GM21528 (cell line): ENCODE measurements at regions not wholly inside any gene's neighbourhood (a gene's known extent, or its start where the extent isn't known, plus 50 kb on each side); places are given as distances from the start of the nearest gene placed in this dataset.

ENCODE experiments used
- ATAC-seq: cut with Tn5 transposase; IDR thresholded peaks from one replicate; pipeline ENCODE4 v1.9.1; 2021; ENCODE audit warnings: mild to moderate bottlenecking, moderate library complexity; ENCODE audit not compliant: unreplicated experiment, low FRiP score

DNA sequence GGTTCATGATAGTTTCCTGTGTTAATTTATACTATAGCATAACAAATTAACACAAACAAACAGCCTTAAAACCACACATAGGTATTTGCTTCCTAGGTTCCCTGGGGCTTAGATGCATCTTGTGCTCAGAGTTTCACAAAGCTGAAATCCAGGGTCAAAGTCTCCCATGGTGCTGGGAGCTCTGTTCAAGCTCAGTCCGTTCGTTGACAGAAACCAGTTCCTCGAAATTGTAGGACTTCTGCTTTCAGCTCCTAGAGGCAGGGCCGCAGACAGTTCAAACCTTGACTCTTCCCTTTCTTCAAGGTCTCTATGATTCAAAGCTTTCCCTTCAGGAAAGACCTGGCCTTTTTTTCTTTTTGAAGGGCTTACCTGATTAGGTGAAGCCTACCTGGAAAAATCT lies 90.5 kb downstream of the VSTM2A start:
- ATAC-seq = no peak

DNA sequence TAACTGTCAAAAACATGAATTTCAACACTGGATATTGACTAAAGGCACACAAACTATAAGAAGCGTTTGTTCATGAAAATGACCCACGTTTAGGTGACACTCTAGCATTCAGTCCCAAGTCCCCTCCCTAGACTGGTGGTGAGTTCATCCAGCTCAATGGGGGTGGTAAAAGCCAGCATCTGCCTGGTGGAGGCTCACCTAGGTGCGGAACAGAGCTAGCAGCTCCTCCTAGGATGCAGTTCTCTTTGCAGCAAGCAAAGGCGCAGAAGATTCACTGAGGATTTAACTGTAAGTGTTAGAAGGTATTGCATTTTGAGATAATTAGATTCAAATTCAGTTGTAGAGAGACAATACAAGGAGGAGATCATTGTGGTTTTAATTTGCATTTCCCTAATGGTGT lies 87.6 kb downstream of the VSTM2A start:
- no peak for ATAC-seq

DNA sequence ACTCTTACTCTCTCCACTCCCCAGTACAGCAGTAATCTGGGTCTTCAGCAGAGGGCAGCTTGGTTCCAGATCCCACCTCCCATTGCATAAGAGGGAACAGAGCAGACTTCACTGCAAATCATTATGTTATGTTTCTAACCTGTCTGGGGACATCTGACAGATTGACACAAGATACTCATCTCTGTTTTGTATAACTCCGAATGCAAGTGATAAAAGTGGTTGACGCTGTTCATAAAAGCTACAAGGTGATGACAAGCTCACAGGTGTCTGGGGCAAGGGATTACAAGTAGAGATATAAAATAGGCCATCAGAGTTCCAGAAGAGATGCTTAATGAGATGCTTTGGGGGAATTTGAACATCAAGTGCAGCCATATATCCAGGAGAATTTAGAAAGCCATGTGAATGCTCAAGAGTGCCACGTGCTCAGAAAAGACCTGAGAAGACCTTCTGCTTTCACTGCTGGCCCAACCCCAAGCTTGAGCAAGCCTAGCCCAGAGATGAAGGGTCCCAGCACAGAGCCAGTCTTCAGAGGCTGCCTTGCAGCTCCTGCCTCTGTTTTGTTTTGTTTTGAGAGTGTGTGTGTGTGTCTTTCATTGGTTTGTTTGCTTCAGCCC lies 80.6 kb downstream of the VSTM2A start:
- no peak for ATAC-seq
